Neural cell (in vitro differentiated cells): ENCODE measurements at regions not wholly inside any gene's neighbourhood (a gene's known extent, or its start where the extent isn't known, plus 50 kb on each side); places are given as distances from the start of the nearest gene placed in this dataset.
"Not testable (repeated sequence)": the region's sequence is repeated elsewhere in the genome, so short reads cannot be mapped to it uniquely, and the experiment has no call there.

Experiments
- H2AFZ ChIP-seq: fragments of 200-600, 300-800 bp; sonication (generic), shearing (Covaris generic); 2 replicates; pipeline ENCODE4 v1.6.0; 2014; ENCODE audit warnings: low read depth, mild to moderate bottlenecking, antibody characterized with exemption, low read length, moderate library complexity
- H3F3A ChIP-seq: fragments of 200-600 bp; shearing (Covaris generic); 2 replicates; pipeline ENCODE4 v1.6.1; 2016; ENCODE audit warnings: mild to moderate bottlenecking, moderate library complexity, mixed read lengths, antibody characterized with exemption, low read length; ENCODE audit not compliant: insufficient read depth, poor library complexity, severe bottlenecking
- H3K27ac ChIP-seq: fragments of 200-600, 300-800 bp; sonication (generic), shearing (Covaris generic); 2 replicates; pipeline ENCODE4 v1.5.1; 2014; ENCODE audit warnings: mild to moderate bottlenecking, low read length, moderate library complexity
- H3K27me3 ChIP-seq: fragments of 300-800, 200-600 bp; sonication (generic), shearing (Covaris generic); 2 replicates; pipeline ENCODE4 v1.6.0; 2014; ENCODE audit warnings: mild to moderate bottlenecking, low read depth, low read length, moderate library complexity; ENCODE audit not compliant: insufficient read depth
- H3K36me3 ChIP-seq: fragments of 300-800, 200-600 bp; sonication (generic), shearing (Covaris generic); 2 replicates; pipeline ENCODE4 v1.5.1; 2014; ENCODE audit warnings: mild to moderate bottlenecking, antibody characterized with exemption, low read length, moderate library complexity; ENCODE audit not compliant: insufficient read depth
- H3K4me2 ChIP-seq: fragments of 300-800, 200-600 bp; sonication (generic), shearing (Covaris generic); 2 replicates; pipeline ENCODE4 v1.6.0; 2014; ENCODE audit warnings: mild to moderate bottlenecking, low read length
- H3K4me3 ChIP-seq: fragments of 300-800, 200-600 bp; sonication (generic), shearing (Covaris generic); 2 replicates; pipeline ENCODE4 v1.5.1; 2014; ENCODE audit warnings: mild to moderate bottlenecking, low read length, moderate library complexity
- H3K79me2 ChIP-seq: fragments of 200-600 bp; shearing (Covaris generic); replicated peaks from 2 replicates; pipeline ENCODE4 v1.6.0; 2014; ENCODE audit warnings: mild to moderate bottlenecking, low read length, moderate library complexity; ENCODE audit not compliant: insufficient read depth
- H3K9ac ChIP-seq: fragments of 300-800, 200-600 bp; sonication (generic), shearing (Covaris generic); 2 replicates; pipeline ENCODE4 v1.6.1; 2016; ENCODE audit warnings: mild to moderate bottlenecking, low read length, mixed read lengths
- H3K9me2 ChIP-seq: fragments of 200-600 bp; shearing (Covaris generic); 2 replicates; pipeline ENCODE4 v1.6.1; 2016; ENCODE audit warnings: mild to moderate bottlenecking, low read length, mixed read lengths; ENCODE audit not compliant: insufficient read depth
- H3K9me3 ChIP-seq: fragments of 200-600, 300-800 bp; sonication (generic), shearing (Covaris generic); 2 replicates; pipeline ENCODE4 v1.6.1; 2016; ENCODE audit warnings: mild to moderate bottlenecking, mixed run types, low read length, moderate library complexity, mixed read lengths
- H4K20me1 ChIP-seq: fragments of 200-600 bp; shearing (Covaris generic); 2 replicates; pipeline ENCODE4 v1.6.1; 2016; ENCODE audit warnings: mild to moderate bottlenecking, mixed run types; ENCODE audit not compliant: insufficient read depth
- EP300 ChIP-seq: fragments of 450-650 bp; conservative IDR thresholded peaks from 2 replicates; pipeline ENCODE4 v1.6.1; 2014; ENCODE audit warnings: antibody characterized with exemption, mild to moderate bottlenecking, moderate library complexity; ENCODE audit not compliant: poor library complexity, severe bottlenecking
- EZH2 ChIP-seq: fragments of 200-600, 300-800 bp; shearing (Covaris generic), sonication (generic); IDR thresholded peaks from 2 replicates; pipeline ENCODE4 v1.6.1; 2014; ENCODE audit warnings: antibody characterized with exemption, low read length, borderline replicate concordance, mild to moderate bottlenecking; ENCODE audit not compliant: insufficient read depth, poor library complexity, severe bottlenecking
- MXI1 ChIP-seq: fragments of 450-650 bp; conservative IDR thresholded peaks from 2 replicates; pipeline ENCODE4 v1.6.1; 2014; ENCODE audit warnings: antibody characterized with exemption, mild to moderate bottlenecking; ENCODE audit not compliant: poor library complexity, severe bottlenecking
- POLR2AphosphoS5 ChIP-seq: IDR thresholded peaks from 2 replicates; pipeline ENCODE4 v1.6.1; 2012
- RAD21 ChIP-seq: fragments of 450-650 bp; conservative IDR thresholded peaks from 2 replicates; pipeline ENCODE4 v1.6.1; 2014; ENCODE audit warnings: antibody characterized with exemption, mild to moderate bottlenecking, moderate library complexity
- SMC3 ChIP-seq: fragments of 450-650 bp; conservative IDR thresholded peaks from 2 replicates; pipeline ENCODE4 v1.6.1; 2014; ENCODE audit warnings: antibody characterized with exemption, mild to moderate bottlenecking, moderate library complexity; ENCODE audit not compliant: poor library complexity
- TAF1 ChIP-seq: IDR thresholded peaks from 2 replicates; pipeline ENCODE4 v1.6.1; 2012; ENCODE audit warnings: low read depth
- TF ChIP-seq, protein P1 (sequence below): fragments of 450-650 bp; IDR thresholded peaks from 2 replicates; pipeline ENCODE4 v1.5.1; 2014; ENCODE audit warnings: antibody characterized with exemption, mild to moderate bottlenecking, moderate library complexity; ENCODE audit not compliant: poor library complexity, severe bottlenecking

DNA sequence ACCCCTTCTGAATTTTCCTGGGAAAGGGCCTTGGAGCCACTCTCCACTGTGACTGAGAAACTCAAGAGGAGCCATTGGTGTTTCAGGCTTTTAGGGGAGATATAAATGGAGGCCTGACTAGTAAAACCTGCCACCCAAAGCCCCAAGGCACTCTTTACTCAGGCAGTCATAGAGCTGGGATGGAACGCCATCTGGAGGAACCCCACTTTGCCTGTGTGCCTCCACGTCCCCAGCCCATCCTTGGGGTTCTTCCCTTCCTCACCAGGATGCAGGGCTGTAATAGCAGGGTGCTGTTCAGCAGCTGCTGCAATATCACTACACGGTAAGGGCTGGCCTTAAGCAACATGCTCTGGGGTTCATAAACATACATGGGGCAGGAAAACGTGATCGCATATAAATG lies 232.6 kb downstream of the BAMBI start:
- no peaks in the 10 kb centered on the region for H4K20me1 ChIP-seq
- H3K79me2 ChIP-seq = no peaks in the 10 kb centered on the region
- H3K4me3 ChIP-seq = no peak overlapping the region
- no peak overlapping the region for H3K9ac ChIP-seq
- H3K9me2 ChIP-seq = no peaks in the 10 kb centered on the region
- no peaks in the 10 kb centered on the region for H3F3A ChIP-seq
- TF ChIP-seq, protein P1, sequence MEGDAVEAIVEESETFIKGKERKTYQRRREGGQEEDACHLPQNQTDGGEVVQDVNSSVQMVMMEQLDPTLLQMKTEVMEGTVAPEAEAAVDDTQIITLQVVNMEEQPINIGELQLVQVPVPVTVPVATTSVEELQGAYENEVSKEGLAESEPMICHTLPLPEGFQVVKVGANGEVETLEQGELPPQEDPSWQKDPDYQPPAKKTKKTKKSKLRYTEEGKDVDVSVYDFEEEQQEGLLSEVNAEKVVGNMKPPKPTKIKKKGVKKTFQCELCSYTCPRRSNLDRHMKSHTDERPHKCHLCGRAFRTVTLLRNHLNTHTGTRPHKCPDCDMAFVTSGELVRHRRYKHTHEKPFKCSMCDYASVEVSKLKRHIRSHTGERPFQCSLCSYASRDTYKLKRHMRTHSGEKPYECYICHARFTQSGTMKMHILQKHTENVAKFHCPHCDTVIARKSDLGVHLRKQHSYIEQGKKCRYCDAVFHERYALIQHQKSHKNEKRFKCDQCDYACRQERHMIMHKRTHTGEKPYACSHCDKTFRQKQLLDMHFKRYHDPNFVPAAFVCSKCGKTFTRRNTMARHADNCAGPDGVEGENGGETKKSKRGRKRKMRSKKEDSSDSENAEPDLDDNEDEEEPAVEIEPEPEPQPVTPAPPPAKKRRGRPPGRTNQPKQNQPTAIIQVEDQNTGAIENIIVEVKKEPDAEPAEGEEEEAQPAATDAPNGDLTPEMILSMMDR = no peak
- TF ChIP-seq POLR2AphosphoS5 (no peak), EP300 (no peak), EZH2 (no peak), RAD21 (no peak), SMC3 (no peak)
- no peaks in the 10 kb centered on the region for H3K36me3 ChIP-seq
- H3K27me3 ChIP-seq = peaks cover under 1% of the 10 kb centered on the region
- no peak overlapping the region for H3K4me2 ChIP-seq
- no peaks in the 10 kb centered on the region for H3K9me3 ChIP-seq
- no peak overlapping the region for H3K27ac ChIP-seq
- H2AFZ ChIP-seq = no peak overlapping the region

GRCh38 chr10:28910956-28911355 lies 233.6 kb downstream of the BAMBI start:
- no peaks in the 10 kb centered on the region for H3K27me3 ChIP-seq
- no peaks in the 10 kb centered on the region for H3K9me3 ChIP-seq
- H3K27ac ChIP-seq = no peak overlapping the region
- no peaks in the 10 kb centered on the region for H3K36me3 ChIP-seq
- H3F3A ChIP-seq = no peaks in the 10 kb centered on the region
- no peak overlapping the region for H2AFZ ChIP-seq
- H3K4me2 ChIP-seq = no peak overlapping the region
- TF ChIP-seq MXI1 (no peak), SMC3 (no peak), RAD21 (no peak), TAF1 (no peak)
- no peak overlapping the region for H3K9ac ChIP-seq
- H3K79me2 ChIP-seq = no peaks in the 10 kb centered on the region
- H3K9me2 ChIP-seq = no peaks in the 10 kb centered on the region
- no peaks in the 10 kb centered on the region for H4K20me1 ChIP-seq
- H3K4me3 ChIP-seq = no peak overlapping the region

DNA sequence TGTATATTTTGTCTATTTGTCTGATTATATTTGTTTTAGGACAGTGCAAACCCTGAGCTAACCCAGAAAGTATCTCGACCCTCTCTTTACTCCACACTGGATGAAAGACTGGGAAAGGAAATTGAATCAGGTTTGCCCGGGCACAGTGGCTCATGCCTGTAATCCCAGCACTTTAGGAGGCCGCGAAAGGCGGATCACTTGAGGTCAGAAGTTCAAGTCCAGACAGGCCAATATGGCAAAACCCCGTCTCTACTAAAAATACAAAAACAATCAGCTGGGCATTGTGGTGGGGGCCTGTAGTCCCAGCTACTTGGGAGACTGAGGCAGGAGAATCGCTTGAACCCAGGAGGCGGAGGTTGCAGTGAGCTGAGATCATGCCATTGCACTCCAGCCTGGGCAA lies 234.2 kb downstream of the BAMBI start:
- not testable (repeated sequence) for H2AFZ ChIP-seq, H3K4me2 ChIP-seq, H3K27ac ChIP-seq, H3K9me3 ChIP-seq, H3F3A ChIP-seq, H3K9me2 ChIP-seq, H4K20me1 ChIP-seq, H3K36me3 ChIP-seq, H3K27me3 ChIP-seq, H3K79me2 ChIP-seq, H3K9ac ChIP-seq, H3K4me3 ChIP-seq

DNA sequence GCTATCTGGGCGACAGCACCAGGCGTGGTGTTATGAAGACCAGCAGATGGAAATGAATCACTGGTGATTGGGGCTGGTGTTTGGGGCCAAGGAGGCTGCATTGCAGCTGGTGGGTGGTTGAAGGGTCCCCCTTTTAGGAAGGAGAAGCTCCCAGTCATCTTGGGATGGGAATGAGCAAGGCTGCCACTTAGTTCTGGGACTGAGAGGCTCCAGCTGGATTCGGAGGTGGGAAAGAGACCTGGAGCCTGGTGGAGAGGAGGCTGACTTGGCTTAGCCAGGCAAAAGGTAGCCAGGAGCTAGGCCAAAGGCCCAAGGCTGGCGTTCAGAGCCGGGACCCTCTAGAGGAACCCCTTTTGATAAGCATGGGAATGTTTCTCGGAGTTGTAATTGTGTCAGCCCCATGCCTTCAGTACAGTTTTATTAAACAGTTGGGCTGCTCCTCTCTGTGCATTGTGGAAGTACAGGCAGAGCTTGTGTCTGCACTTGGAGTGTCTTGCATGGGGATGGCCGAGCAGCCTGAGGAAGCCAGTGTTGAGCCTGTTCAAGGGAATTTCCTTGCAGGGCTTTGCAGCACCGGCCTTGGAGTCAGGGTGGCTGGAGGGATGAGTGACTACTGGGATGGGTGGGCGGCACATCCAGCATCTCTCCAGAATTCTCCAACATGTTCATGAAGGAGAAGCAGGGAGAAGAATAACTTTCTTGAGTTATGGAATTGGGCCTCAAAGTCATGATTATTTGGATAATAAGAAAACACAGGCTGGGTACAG lies 234.9 kb downstream of the BAMBI start:
- Histone ChIP-seq H3K9me3 (no peaks in the 10 kb centered on the region), H3K9me2 (no peaks in the 10 kb centered on the region), H3K27me3 (no peaks in the 10 kb centered on the region), H3K27ac (no peak overlapping the region), H3K9ac (no peak overlapping the region), H3K36me3 (no peaks in the 10 kb centered on the region), H3K4me2 (no peak overlapping the region), H3F3A (no peaks in the 10 kb centered on the region), H3K79me2 (no peaks in the 10 kb centered on the region), H4K20me1 (no peaks in the 10 kb centered on the region), H3K4me3 (no peak overlapping the region), H2AFZ (no peak overlapping the region)
- TF ChIP-seq MXI1 (no peak), TAF1 (no peak)
